Thyroid gland (tissue), 4 donors: ENCODE measurements at regions not wholly inside any gene's neighbourhood (a gene's known extent, or its start where the extent isn't known, plus 50 kb on each side); places are given as distances from the start of the nearest gene placed in this dataset.
"Not testable (repeated sequence)": the region's sequence is repeated elsewhere in the genome, so short reads cannot be mapped to it uniquely, and the experiment has no call there.

Experiments
- POLR2A ChIP-seq, 2 donors: fragments of 450-650 bp; IDR thresholded peaks; one replicate each; pipeline ENCODE4 v1.6.1; 2017; ENCODE audit warnings: antibody characterized with exemption in 2 of 2, mild to moderate bottlenecking in 2 of 2, moderate library complexity in 1 of 2
- TF ChIP-seq, protein P1 (sequence below), 6 experiments: fragments of 200-600 bp in 3 of 6; fragments of 450-650 bp in 3 of 6; sonication (generic) in 3 of 6; IDR thresholded peaks; one replicate each; pipeline ENCODE4 v1.5.1; 2016 to 2019; ENCODE audit warnings: antibody characterized with exemption in 6 of 6, mild to moderate bottlenecking in 2 of 6, inconsistent platforms in 1 of 6, moderate library complexity in 1 of 6

- not testable (repeated sequence) for TF ChIP-seq POLR2A (IDR thresholded peaks at IDR 0.05)
- TF ChIP-seq, protein P1, sequence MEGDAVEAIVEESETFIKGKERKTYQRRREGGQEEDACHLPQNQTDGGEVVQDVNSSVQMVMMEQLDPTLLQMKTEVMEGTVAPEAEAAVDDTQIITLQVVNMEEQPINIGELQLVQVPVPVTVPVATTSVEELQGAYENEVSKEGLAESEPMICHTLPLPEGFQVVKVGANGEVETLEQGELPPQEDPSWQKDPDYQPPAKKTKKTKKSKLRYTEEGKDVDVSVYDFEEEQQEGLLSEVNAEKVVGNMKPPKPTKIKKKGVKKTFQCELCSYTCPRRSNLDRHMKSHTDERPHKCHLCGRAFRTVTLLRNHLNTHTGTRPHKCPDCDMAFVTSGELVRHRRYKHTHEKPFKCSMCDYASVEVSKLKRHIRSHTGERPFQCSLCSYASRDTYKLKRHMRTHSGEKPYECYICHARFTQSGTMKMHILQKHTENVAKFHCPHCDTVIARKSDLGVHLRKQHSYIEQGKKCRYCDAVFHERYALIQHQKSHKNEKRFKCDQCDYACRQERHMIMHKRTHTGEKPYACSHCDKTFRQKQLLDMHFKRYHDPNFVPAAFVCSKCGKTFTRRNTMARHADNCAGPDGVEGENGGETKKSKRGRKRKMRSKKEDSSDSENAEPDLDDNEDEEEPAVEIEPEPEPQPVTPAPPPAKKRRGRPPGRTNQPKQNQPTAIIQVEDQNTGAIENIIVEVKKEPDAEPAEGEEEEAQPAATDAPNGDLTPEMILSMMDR (IDR thresholded peaks at IDR 0.05) = not testable (repeated sequence)
Observed at GRCh38 chr10:71903636-71904250, 52.7 kb upstream of the PSAP start.
